Neural cell (in vitro differentiated cells): ENCODE measurements at regions not wholly inside any gene's neighbourhood (a gene's known extent, or its start where the extent isn't known, plus 50 kb on each side); places are given as distances from the start of the nearest gene placed in this dataset.
"Not testable (repeated sequence)": the region's sequence is repeated elsewhere in the genome, so short reads cannot be mapped to it uniquely, and the experiment has no call there.

Experiments
- H2AFZ ChIP-seq: fragments of 200-600, 300-800 bp; sonication (generic), shearing (Covaris generic); 2 replicates; pipeline ENCODE4 v1.6.0; 2014; ENCODE audit warnings: low read depth, mild to moderate bottlenecking, antibody characterized with exemption, low read length, moderate library complexity
- H3F3A ChIP-seq: fragments of 200-600 bp; shearing (Covaris generic); 2 replicates; pipeline ENCODE4 v1.6.1; 2016; ENCODE audit warnings: mild to moderate bottlenecking, moderate library complexity, mixed read lengths, antibody characterized with exemption, low read length; ENCODE audit not compliant: insufficient read depth, poor library complexity, severe bottlenecking
- H3K27ac ChIP-seq: fragments of 200-600, 300-800 bp; sonication (generic), shearing (Covaris generic); 2 replicates; pipeline ENCODE4 v1.5.1; 2014; ENCODE audit warnings: mild to moderate bottlenecking, low read length, moderate library complexity
- H3K27me3 ChIP-seq: fragments of 300-800, 200-600 bp; sonication (generic), shearing (Covaris generic); 2 replicates; pipeline ENCODE4 v1.6.0; 2014; ENCODE audit warnings: mild to moderate bottlenecking, low read depth, low read length, moderate library complexity; ENCODE audit not compliant: insufficient read depth
- H3K36me3 ChIP-seq: fragments of 300-800, 200-600 bp; sonication (generic), shearing (Covaris generic); 2 replicates; pipeline ENCODE4 v1.5.1; 2014; ENCODE audit warnings: mild to moderate bottlenecking, antibody characterized with exemption, low read length, moderate library complexity; ENCODE audit not compliant: insufficient read depth
- H3K4me2 ChIP-seq: fragments of 300-800, 200-600 bp; sonication (generic), shearing (Covaris generic); 2 replicates; pipeline ENCODE4 v1.6.0; 2014; ENCODE audit warnings: mild to moderate bottlenecking, low read length
- H3K4me3 ChIP-seq: fragments of 300-800, 200-600 bp; sonication (generic), shearing (Covaris generic); 2 replicates; pipeline ENCODE4 v1.5.1; 2014; ENCODE audit warnings: mild to moderate bottlenecking, low read length, moderate library complexity
- H3K79me2 ChIP-seq: fragments of 200-600 bp; shearing (Covaris generic); replicated peaks from 2 replicates; pipeline ENCODE4 v1.6.0; 2014; ENCODE audit warnings: mild to moderate bottlenecking, low read length, moderate library complexity; ENCODE audit not compliant: insufficient read depth
- H3K9ac ChIP-seq: fragments of 300-800, 200-600 bp; sonication (generic), shearing (Covaris generic); 2 replicates; pipeline ENCODE4 v1.6.1; 2016; ENCODE audit warnings: mild to moderate bottlenecking, low read length, mixed read lengths
- H3K9me2 ChIP-seq: fragments of 200-600 bp; shearing (Covaris generic); 2 replicates; pipeline ENCODE4 v1.6.1; 2016; ENCODE audit warnings: mild to moderate bottlenecking, low read length, mixed read lengths; ENCODE audit not compliant: insufficient read depth
- H3K9me3 ChIP-seq: fragments of 200-600, 300-800 bp; sonication (generic), shearing (Covaris generic); 2 replicates; pipeline ENCODE4 v1.6.1; 2016; ENCODE audit warnings: mild to moderate bottlenecking, mixed run types, low read length, moderate library complexity, mixed read lengths
- H4K20me1 ChIP-seq: fragments of 200-600 bp; shearing (Covaris generic); 2 replicates; pipeline ENCODE4 v1.6.1; 2016; ENCODE audit warnings: mild to moderate bottlenecking, mixed run types; ENCODE audit not compliant: insufficient read depth
- EP300 ChIP-seq: fragments of 450-650 bp; conservative IDR thresholded peaks from 2 replicates; pipeline ENCODE4 v1.6.1; 2014; ENCODE audit warnings: antibody characterized with exemption, mild to moderate bottlenecking, moderate library complexity; ENCODE audit not compliant: poor library complexity, severe bottlenecking
- EZH2 ChIP-seq: fragments of 200-600, 300-800 bp; shearing (Covaris generic), sonication (generic); IDR thresholded peaks from 2 replicates; pipeline ENCODE4 v1.6.1; 2014; ENCODE audit warnings: antibody characterized with exemption, low read length, borderline replicate concordance, mild to moderate bottlenecking; ENCODE audit not compliant: insufficient read depth, poor library complexity, severe bottlenecking
- MXI1 ChIP-seq: fragments of 450-650 bp; conservative IDR thresholded peaks from 2 replicates; pipeline ENCODE4 v1.6.1; 2014; ENCODE audit warnings: antibody characterized with exemption, mild to moderate bottlenecking; ENCODE audit not compliant: poor library complexity, severe bottlenecking
- POLR2AphosphoS5 ChIP-seq: IDR thresholded peaks from 2 replicates; pipeline ENCODE4 v1.6.1; 2012
- RAD21 ChIP-seq: fragments of 450-650 bp; conservative IDR thresholded peaks from 2 replicates; pipeline ENCODE4 v1.6.1; 2014; ENCODE audit warnings: antibody characterized with exemption, mild to moderate bottlenecking, moderate library complexity
- SMC3 ChIP-seq: fragments of 450-650 bp; conservative IDR thresholded peaks from 2 replicates; pipeline ENCODE4 v1.6.1; 2014; ENCODE audit warnings: antibody characterized with exemption, mild to moderate bottlenecking, moderate library complexity; ENCODE audit not compliant: poor library complexity
- TAF1 ChIP-seq: IDR thresholded peaks from 2 replicates; pipeline ENCODE4 v1.6.1; 2012; ENCODE audit warnings: low read depth
- TF ChIP-seq, protein P1 (sequence below): fragments of 450-650 bp; IDR thresholded peaks from 2 replicates; pipeline ENCODE4 v1.5.1; 2014; ENCODE audit warnings: antibody characterized with exemption, mild to moderate bottlenecking, moderate library complexity; ENCODE audit not compliant: poor library complexity, severe bottlenecking
- TF ChIP-seq, protein P2 (sequence below): IDR thresholded peaks from 2 replicates; pipeline ENCODE4 v1.6.1; 2012; ENCODE audit warnings: borderline replicate concordance

GRCh38 chr18:39208729-39209128 is 1643.1 kb upstream of the CELF4 start:
- H3K27me3 ChIP-seq: no peaks in the 10 kb centered on the region
- no peaks in the 10 kb centered on the region for H3K79me2 ChIP-seq
- no peak overlapping the region for H3K27ac ChIP-seq
- no peaks in the 10 kb centered on the region for H4K20me1 ChIP-seq
- TF ChIP-seq EZH2: no peak
- no peak for TF ChIP-seq RAD21
- TF ChIP-seq TAF1: no peak
- TF ChIP-seq, protein P1, sequence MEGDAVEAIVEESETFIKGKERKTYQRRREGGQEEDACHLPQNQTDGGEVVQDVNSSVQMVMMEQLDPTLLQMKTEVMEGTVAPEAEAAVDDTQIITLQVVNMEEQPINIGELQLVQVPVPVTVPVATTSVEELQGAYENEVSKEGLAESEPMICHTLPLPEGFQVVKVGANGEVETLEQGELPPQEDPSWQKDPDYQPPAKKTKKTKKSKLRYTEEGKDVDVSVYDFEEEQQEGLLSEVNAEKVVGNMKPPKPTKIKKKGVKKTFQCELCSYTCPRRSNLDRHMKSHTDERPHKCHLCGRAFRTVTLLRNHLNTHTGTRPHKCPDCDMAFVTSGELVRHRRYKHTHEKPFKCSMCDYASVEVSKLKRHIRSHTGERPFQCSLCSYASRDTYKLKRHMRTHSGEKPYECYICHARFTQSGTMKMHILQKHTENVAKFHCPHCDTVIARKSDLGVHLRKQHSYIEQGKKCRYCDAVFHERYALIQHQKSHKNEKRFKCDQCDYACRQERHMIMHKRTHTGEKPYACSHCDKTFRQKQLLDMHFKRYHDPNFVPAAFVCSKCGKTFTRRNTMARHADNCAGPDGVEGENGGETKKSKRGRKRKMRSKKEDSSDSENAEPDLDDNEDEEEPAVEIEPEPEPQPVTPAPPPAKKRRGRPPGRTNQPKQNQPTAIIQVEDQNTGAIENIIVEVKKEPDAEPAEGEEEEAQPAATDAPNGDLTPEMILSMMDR: no peak
- TF ChIP-seq EP300: no peak
- no peak for TF ChIP-seq SMC3
- TF ChIP-seq POLR2AphosphoS5: no peak
- TF ChIP-seq, protein P2, sequence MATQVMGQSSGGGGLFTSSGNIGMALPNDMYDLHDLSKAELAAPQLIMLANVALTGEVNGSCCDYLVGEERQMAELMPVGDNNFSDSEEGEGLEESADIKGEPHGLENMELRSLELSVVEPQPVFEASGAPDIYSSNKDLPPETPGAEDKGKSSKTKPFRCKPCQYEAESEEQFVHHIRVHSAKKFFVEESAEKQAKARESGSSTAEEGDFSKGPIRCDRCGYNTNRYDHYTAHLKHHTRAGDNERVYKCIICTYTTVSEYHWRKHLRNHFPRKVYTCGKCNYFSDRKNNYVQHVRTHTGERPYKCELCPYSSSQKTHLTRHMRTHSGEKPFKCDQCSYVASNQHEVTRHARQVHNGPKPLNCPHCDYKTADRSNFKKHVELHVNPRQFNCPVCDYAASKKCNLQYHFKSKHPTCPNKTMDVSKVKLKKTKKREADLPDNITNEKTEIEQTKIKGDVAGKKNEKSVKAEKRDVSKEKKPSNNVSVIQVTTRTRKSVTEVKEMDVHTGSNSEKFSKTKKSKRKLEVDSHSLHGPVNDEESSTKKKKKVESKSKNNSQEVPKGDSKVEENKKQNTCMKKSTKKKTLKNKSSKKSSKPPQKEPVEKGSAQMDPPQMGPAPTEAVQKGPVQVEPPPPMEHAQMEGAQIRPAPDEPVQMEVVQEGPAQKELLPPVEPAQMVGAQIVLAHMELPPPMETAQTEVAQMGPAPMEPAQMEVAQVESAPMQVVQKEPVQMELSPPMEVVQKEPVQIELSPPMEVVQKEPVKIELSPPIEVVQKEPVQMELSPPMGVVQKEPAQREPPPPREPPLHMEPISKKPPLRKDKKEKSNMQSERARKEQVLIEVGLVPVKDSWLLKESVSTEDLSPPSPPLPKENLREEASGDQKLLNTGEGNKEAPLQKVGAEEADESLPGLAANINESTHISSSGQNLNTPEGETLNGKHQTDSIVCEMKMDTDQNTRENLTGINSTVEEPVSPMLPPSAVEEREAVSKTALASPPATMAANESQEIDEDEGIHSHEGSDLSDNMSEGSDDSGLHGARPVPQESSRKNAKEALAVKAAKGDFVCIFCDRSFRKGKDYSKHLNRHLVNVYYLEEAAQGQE: no peak
- no peak for TF ChIP-seq MXI1
- H3K4me2 ChIP-seq: no peak overlapping the region
- no peak overlapping the region for H3K9ac ChIP-seq
- no peak overlapping the region for H3K4me3 ChIP-seq
- H3K36me3 ChIP-seq: no peaks in the 10 kb centered on the region
- no peak overlapping the region for H2AFZ ChIP-seq
- no peaks in the 10 kb centered on the region for H3K9me3 ChIP-seq
- no peaks in the 10 kb centered on the region for H3F3A ChIP-seq
- no peaks in the 10 kb centered on the region for H3K9me2 ChIP-seq

- H2AFZ ChIP-seq: no peak overlapping the region
- no peaks in the 10 kb centered on the region for H3K9me2 ChIP-seq
- H3K4me3 ChIP-seq: no peak overlapping the region
- no peak overlapping the region for H3K9ac ChIP-seq
- H3K4me2 ChIP-seq: no peak overlapping the region
- no peaks in the 10 kb centered on the region for H3F3A ChIP-seq
- no peaks in the 10 kb centered on the region for H3K27me3 ChIP-seq
- H3K79me2 ChIP-seq: no peaks in the 10 kb centered on the region
- no peak overlapping the region for H3K27ac ChIP-seq
- H3K9me3 ChIP-seq: no peaks in the 10 kb centered on the region
- no peak for TF ChIP-seq EZH2
- TF ChIP-seq, protein P2: no peak
- TF ChIP-seq EP300: no peak
- TF ChIP-seq TAF1: no peak
- TF ChIP-seq SMC3: no peak
- TF ChIP-seq, protein P1: no peak
- TF ChIP-seq MXI1: no peak
- no peaks in the 10 kb centered on the region for H3K36me3 ChIP-seq
- H4K20me1 ChIP-seq: no peaks in the 10 kb centered on the region
Measured at GRCh38 chr18:39208190-39208589, 1642.6 kb upstream of the CELF4 start.

GRCh38 chr18:39206398-39207103 is 1641.0 kb upstream of the CELF4 start:
- H2AFZ ChIP-seq, H3K27me3 ChIP-seq, H3K4me3 ChIP-seq, H3K9me2 ChIP-seq, H4K20me1 ChIP-seq, H3K79me2 ChIP-seq, H3K9ac ChIP-seq, H3F3A ChIP-seq, H3K36me3 ChIP-seq, H3K27ac ChIP-seq, H3K4me2 ChIP-seq, H3K9me3 ChIP-seq: not testable (repeated sequence)
